Transverse colon (tissue), 4 donors: ENCODE measurements at regions not wholly inside any gene's neighbourhood (a gene's known extent, or its start where the extent isn't known, plus 50 kb on each side); places are given as distances from the start of the nearest gene placed in this dataset.

Experiments used
- EP300 ChIP-seq: sonication (generic); formaldehyde crosslinking; IDR thresholded peaks from one replicate; pipeline ENCODE4 v1.6.1; 2017; ENCODE audit warnings: antibody characterized with exemption, low read depth
- POLR2A ChIP-seq: fragments of 450-650 bp; IDR thresholded peaks from one replicate; pipeline ENCODE4 v1.6.1; 2016; ENCODE audit warnings: antibody characterized with exemption, mild to moderate bottlenecking, moderate library complexity
- POLR2AphosphoS5 ChIP-seq, 3 donors: sonication (generic); formaldehyde crosslinking; IDR thresholded peaks; one replicate each; pipeline ENCODE4 v1.6.1; 2016; ENCODE audit warnings: antibody characterized with exemption in 3 of 3
- TF ChIP-seq, protein P1 (sequence below), 5 experiments: fragments of 200-600 bp in 3 of 5; fragments of 450-650 bp in 2 of 5; sonication (generic) in 3 of 5; IDR thresholded peaks; 1 replicate in 2 of 5; 2 replicates in 3 of 5; pipeline ENCODE4 v1.5.1; 2016 to 2017; ENCODE audit warnings: antibody characterized with exemption in 5 of 5, inconsistent platforms in 3 of 5, mild to moderate bottlenecking in 2 of 5, moderate library complexity in 1 of 5

DNA sequence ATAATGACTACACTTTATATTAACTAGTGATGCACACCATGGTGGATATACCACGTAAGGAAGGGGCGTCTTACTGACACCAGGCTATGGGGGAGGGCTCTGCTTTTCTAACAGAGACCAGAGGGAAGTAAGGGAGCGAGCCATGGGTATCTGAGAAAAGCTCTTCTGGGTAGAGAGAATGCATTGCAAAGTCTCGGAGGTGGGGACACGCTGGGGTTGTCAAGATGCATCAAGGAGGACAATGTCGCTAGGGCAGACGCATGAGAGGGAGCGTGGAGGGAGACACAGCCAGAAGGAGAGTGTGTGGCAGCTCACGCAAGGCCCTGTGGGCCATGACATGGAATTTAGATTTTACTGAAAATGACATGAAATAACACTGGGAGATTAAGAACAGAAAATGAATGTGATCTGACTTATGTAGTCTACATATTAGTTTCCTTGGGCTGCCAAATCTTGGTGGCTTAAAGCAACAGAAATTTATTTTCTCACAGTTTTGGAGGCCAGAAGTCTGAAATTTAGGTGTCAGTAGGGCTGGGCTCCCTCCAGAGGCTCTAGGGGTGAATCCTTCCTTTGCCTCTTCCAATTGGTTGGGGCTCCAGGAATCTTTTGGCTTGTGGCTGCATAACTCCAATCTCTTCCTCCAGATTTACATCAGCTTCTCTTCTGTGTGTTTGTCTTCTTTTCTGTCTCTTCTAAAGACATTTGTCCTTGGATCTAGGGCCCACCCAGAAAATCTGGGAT, 352.2 kb downstream of the CYRIA start:
- no peak for TF ChIP-seq POLR2AphosphoS5 (IDR thresholded peaks at IDR 0.05)
- TF ChIP-seq, protein P1, sequence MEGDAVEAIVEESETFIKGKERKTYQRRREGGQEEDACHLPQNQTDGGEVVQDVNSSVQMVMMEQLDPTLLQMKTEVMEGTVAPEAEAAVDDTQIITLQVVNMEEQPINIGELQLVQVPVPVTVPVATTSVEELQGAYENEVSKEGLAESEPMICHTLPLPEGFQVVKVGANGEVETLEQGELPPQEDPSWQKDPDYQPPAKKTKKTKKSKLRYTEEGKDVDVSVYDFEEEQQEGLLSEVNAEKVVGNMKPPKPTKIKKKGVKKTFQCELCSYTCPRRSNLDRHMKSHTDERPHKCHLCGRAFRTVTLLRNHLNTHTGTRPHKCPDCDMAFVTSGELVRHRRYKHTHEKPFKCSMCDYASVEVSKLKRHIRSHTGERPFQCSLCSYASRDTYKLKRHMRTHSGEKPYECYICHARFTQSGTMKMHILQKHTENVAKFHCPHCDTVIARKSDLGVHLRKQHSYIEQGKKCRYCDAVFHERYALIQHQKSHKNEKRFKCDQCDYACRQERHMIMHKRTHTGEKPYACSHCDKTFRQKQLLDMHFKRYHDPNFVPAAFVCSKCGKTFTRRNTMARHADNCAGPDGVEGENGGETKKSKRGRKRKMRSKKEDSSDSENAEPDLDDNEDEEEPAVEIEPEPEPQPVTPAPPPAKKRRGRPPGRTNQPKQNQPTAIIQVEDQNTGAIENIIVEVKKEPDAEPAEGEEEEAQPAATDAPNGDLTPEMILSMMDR (IDR thresholded peaks at IDR 0.05): no peak
- TF ChIP-seq POLR2A: no peak
- no peak for TF ChIP-seq EP300
